ENCODE measurements at regions not wholly inside any gene's neighbourhood (a gene's known extent, or its start where the extent isn't known, plus 50 kb on each side); places are given as distances from the start of the nearest gene placed in this dataset.
"Not testable (repeated sequence)": the region's sequence is repeated elsewhere in the genome, so short reads cannot be mapped to it uniquely, and the experiment has no call there.

DNA sequence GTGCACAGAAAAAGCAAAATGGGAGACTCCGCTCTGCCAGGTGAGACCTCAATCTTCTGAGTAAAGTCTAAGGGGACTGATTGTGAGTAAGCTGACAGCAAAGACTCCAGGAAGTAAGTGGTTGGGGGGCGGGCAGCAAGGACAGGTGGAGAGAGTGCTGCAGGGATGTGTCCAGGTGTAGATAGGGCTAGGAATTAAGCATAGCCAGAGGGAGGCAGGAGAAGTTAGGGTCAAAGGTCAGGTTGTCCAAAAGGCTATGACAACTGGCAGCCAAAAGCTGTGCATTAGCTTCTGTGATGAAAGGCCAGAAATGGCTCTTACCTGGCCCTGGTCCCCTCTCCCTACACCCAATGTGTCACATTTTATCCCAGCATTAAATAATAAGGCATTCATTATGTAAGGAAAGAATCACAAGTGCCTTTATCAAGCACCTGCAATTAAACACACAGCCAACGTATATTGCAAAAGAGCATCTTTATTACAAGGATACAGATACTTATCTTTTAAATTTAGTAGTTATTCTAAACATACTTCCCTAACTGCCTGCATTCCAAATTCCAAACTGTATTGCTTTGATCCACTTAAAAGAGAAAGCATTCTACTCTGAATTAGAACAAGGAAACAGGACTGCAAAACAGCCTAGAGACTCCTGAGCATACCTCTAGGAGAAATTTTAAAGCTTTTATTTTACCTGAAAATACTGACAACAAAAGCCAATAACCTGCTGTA, 247.9 kb downstream of the IRS1 start:
- DNase-seq (ENCODE audit: extremely low read depth in 1 of 11, low read depth in 9 of 11, low spot score in 4 of 11): no peak

DNA sequence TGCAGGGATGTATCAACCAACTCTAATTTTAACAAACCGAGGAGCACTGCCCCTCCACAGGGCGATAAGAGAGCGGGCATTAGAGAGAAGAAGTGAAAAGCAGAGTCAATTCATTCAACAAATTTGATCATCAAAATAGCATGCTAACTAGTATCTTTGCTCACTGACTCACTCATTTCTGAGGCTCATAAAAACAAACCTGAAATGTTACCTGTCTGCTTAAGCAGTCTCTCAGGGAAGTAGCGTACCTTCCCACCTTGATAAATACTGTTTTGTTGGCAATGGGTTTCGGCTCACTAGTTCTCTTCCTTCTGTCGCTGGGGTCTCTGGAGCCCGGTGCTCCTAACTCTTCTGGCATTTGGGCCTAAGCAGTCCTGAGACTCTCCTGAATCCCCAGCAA, 248.8 kb downstream of the IRS1 start:
- no peak for DNase-seq (ENCODE audit: extremely low read depth in 1 of 11, low read depth in 9 of 11, low spot score in 4 of 11)

DNA sequence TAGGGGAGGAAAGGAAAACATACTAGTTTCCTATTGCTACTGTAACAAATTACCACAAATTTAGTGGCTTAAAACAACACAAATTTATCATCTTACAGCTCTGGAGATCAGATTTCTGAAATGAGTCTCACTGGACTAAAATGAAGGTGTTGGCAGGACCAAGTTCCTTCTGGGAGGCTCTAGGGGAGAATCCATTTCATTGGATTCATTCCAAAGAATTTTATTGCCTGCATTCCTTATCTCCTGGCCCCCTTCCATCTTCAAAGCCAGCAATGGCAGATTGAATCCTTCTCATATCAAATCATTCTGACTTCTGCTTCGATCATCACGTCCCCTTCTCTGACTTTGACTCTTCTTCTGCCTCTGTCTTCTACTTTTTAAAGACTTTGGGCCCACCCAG, 250.9 kb downstream of the IRS1 start:
- no peak for DNase-seq (ENCODE audit: extremely low read depth in 1 of 11, low read depth in 9 of 11, low spot score in 4 of 11)

GRCh38 chr2:226544596-226545210, 254.9 kb downstream of the IRS1 start:
- DNase-seq (ENCODE audit: extremely low read depth in 1 of 11, low read depth in 9 of 11, low spot score in 4 of 11): no peak

DNA sequence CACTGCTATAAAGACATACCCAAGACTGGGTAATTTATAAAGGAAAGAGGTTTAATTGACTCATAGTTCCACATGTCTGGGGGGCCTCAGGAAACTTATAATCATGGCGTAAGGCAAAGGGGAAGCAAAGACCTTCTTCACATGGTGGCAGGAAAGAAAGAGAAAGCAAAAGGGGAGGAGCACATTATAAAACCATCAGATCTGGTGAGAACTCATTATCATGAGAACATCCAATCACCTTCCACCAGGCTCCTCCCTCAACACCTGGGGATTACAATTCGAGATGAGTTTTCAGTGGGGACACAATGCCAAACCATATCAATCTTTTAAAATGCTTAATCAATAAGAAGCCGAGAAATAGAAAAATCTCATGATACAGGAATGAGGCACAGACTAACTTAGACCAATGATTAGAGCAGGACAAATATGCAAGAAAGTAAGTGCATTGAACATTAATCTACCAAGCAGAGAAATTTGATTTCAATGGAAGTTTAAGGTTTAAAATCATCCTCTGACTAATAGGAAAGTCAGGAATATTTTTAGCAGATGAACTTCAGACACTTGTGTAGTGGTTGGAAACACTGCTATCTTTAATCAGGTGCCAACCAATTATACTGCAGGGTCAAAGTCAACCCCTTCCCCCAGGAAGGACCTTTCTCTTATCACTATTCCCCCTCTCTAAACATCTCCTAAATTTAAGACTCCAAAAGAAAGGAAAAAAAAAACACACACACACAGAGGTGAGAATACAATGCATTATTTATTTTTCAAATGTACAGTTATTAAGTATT, 259.2 kb downstream of the IRS1 start:
- DNase-seq (ENCODE audit: extremely low read depth in 1 of 11, low read depth in 9 of 11, low spot score in 4 of 11): no peak

GRCh38 chr2:226536410-226536809, 263.2 kb downstream of the IRS1 start:
- DNase-seq (ENCODE audit: extremely low read depth in 1 of 11, low read depth in 9 of 11, low spot score in 4 of 11): no peak

DNA sequence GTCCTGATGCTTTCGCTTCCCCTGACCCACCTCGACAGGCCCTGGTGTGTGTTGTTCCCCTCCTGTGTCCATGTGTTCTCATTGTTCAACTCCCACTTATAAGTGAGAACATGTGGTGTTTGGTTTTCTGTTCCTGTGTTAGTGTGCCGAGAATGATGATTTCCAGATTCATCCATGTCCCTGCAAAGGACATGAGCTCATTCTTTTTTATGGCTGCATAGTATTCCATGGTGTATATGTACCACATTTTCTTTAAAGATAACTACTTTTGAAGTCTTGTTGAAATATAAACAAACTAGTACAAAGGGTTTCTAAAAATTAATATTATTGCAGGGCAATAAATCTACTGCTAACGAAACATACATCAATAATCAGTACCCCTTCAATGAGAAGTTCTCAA, 266.6 kb downstream of the IRS1 start:
- not testable (repeated sequence) for DNase-seq (ENCODE audit: extremely low read depth in 1 of 11, low read depth in 9 of 11, low spot score in 4 of 11)

GRCh38 chr2:226531061-226531810, 268.4 kb downstream of the IRS1 start:
- DNase-seq (ENCODE audit: extremely low read depth in 1 of 11, low read depth in 9 of 11, low spot score in 4 of 11): peak in 1 of 11 donors; percentile 29

GRCh38 chr2:226529556-226529955, 270.1 kb downstream of the IRS1 start:
- no peak for DNase-seq (ENCODE audit: extremely low read depth in 1 of 11, low read depth in 9 of 11, low spot score in 4 of 11)

GRCh38 chr2:226526716-226527115, 272.9 kb downstream of the IRS1 start:
- no peak for DNase-seq (ENCODE audit: extremely low read depth in 1 of 11, low read depth in 9 of 11, low spot score in 4 of 11)

GRCh38 chr2:226524381-226524843, 275.2 kb downstream of the IRS1 start:
- no peak for DNase-seq (ENCODE audit: extremely low read depth in 1 of 11, low read depth in 9 of 11, low spot score in 4 of 11)

DNA sequence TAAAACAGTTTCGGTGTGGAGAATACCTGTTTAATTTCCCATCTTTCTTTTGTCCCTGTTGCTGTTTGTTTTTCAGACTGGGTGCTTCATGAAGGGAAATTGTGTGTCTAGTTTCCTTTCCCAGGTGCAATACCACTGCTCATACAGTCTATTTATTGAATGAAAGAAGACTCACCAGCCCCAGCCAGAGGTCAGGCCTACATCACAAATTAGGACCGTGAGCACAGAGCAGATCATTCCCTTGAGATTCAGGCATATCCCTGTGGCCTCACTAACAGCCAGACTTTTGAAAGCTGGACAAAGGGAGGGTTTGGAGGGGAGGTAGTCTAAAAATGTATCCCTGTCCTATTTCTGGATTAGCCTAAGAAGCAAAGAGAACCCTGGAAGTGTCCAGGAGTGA, 278.9 kb downstream of the IRS1 start:
- no peak for DNase-seq (ENCODE audit: extremely low read depth in 1 of 11, low read depth in 9 of 11, low spot score in 4 of 11)

- no peak for DNase-seq (ENCODE audit: extremely low read depth in 1 of 11, low read depth in 9 of 11, low spot score in 4 of 11)
Observed at GRCh38 chr2:226515344-226516055, 284.1 kb downstream of the IRS1 start.

GRCh38 chr2:226514895-226515294, 284.7 kb downstream of the IRS1 start:
- no peak for DNase-seq (ENCODE audit: extremely low read depth in 1 of 11, low read depth in 9 of 11, low spot score in 4 of 11)

GRCh38 chr2:226511311-226511710, 288.3 kb downstream of the IRS1 start:
- no peak for DNase-seq (ENCODE audit: extremely low read depth in 1 of 11, low read depth in 9 of 11, low spot score in 4 of 11)

DNA sequence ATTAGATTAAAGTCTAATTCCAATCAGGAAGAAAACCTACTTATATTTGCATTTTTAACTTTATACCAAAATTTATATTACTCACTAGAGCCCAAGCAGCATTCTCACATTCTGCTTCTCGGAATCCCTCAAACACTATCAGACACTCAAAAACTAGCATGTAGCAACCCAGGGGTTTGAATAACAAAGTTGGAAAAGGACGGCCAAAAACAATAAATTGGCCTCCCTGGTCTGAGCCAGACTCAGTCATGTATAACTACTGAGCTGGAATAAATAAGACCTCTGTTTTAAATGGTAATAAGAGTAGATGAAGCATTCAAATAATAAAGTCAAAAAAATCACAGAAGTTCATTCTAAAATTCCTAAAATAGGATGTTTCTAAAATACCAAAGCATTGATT, 290.9 kb downstream of the IRS1 start:
- DNase-seq (ENCODE audit: extremely low read depth in 1 of 11, low read depth in 9 of 11, low spot score in 4 of 11): no peak

DNA sequence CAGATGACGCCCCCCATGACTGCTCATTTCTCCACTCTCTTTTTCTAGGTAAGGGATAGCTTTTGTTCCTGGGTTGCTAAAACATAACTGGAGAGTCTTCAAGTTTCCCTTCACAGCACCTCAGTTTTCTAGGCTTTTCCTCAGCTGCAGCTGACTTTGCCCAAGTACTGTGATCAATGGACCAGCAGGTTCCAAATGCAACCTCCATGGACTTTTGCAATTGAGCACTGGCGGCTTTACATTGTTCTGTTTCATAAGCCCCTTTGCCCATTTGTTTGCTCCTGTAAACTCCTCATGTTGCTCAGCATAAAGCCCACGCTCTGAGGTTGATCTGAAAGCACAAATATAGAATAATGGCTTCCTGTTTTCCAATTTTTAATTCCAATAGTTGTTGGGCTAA, 291.6 kb downstream of the IRS1 start:
- no peak for DNase-seq (ENCODE audit: extremely low read depth in 1 of 11, low read depth in 9 of 11, low spot score in 4 of 11)

DNA sequence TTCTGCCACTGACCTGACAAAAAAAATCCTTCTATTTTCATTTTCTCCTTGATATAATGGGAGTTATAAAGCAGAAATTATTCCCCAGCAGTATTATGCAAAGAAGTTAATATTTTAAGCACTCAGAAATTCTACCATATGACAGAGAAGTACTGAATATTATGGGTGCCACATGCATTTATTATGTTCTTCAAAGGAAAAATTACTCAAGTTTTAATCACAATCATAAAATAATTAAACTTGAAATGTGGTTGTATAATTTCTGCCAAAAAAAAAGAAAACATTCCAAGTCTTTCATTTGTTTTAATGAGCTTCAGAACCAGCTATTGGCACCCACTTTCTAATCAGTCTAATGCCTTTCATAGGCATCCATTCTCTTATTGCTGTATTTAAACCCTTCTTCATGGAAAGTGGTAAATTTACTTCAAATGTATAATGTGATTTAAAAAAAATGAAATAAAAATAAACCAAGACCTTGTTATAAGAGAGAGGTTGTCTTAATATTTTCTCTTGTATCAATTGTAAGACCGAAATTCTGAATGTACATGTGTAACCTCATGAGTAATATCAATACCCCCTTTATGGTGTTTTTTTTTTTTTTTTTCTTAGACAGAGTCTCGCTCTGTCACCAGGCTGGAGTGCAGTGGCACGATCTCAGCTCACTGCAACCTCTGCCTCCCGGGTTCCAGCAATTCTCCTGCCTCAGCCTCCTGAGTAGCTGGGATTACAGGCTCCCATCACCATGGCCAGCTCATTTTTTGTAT, 302.3 kb downstream of the IRS1 start:
- no peak for DNase-seq (ENCODE audit: extremely low read depth in 1 of 11, low read depth in 9 of 11, low spot score in 4 of 11)
